ENCODE measurements at regions not wholly inside any gene's neighbourhood (a gene's known extent, or its start where the extent isn't known, plus 50 kb on each side); places are given as distances from the start of the nearest gene placed in this dataset.

DNA sequence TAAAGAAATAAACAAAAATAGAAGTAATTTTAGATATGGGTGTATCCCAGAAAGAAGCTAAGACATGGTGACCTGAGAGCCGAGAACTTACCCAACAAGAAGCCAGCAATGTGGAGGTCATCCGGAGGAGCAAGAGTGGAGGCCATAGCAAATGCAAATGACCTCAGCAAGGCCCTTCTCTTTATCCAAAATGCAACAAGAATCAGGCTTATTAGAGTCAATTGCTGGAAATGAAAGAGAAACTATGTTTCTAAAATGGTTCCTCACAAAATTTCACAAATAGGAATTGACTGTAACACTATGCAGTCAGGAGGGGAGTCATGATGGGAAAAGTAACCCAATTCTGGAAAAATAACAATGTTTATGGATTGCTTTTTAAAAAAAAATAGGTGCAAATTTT lies 90.4 kb downstream of the TNFAIP3 start:
- Histone ChIP-seq H3K4me1 (ENCODE audit: insufficient read depth) (peaks cover 5% of the 10 kb centered on the region; the same call in 1 of the 2 replicates), H2AFZ (no peak overlapping the region), H3K27ac (ENCODE audit: low read depth) (no peak overlapping the region), H3K36me3 (ENCODE audit: insufficient read depth) (0 out of 2 replicates have a peak, but pooled peaks cover 7% of the 10 kb centered on the region), H3F3A (replicated peaks; ENCODE audit: low read depth) (no peaks in the 10 kb centered on the region), H3K27me3 (ENCODE audit: insufficient read depth) (no peaks in the 10 kb centered on the region), H3K4me2 (no peak overlapping the region), H3K79me2 (replicated peaks; ENCODE audit: insufficient read depth) (no peaks in the 10 kb centered on the region), H3K4me3 (no peak overlapping the region), H4K20me1 (replicated peaks; ENCODE audit: insufficient read depth) (no peaks in the 10 kb centered on the region), H3K9me2 (ENCODE audit: insufficient read depth) (0 out of 2 replicates have a peak, but pooled peaks cover 4% of the 10 kb centered on the region)
- H3K4me1 Mint-ChIP-seq: no peaks in the 10 kb centered on the region; the same call in 2 of the 3 replicates
- no peak overlapping the region for H3K4me3 Mint-ChIP-seq
- H3K9me3 Mint-ChIP-seq: peaks cover 19% of the 10 kb centered on the region; the same call in 2 of the 3 replicates
- DNase-seq (ENCODE audit: low spot score) (no peak), ATAC-seq (no peak)
- no peak overlapping the region for H3K27ac Mint-ChIP-seq
- no peaks in the 10 kb centered on the region; the same call in 2 of the 3 replicates for H3K36me3 Mint-ChIP-seq (ENCODE audit: low read depth)
- TF ChIP-seq, protein P1, sequence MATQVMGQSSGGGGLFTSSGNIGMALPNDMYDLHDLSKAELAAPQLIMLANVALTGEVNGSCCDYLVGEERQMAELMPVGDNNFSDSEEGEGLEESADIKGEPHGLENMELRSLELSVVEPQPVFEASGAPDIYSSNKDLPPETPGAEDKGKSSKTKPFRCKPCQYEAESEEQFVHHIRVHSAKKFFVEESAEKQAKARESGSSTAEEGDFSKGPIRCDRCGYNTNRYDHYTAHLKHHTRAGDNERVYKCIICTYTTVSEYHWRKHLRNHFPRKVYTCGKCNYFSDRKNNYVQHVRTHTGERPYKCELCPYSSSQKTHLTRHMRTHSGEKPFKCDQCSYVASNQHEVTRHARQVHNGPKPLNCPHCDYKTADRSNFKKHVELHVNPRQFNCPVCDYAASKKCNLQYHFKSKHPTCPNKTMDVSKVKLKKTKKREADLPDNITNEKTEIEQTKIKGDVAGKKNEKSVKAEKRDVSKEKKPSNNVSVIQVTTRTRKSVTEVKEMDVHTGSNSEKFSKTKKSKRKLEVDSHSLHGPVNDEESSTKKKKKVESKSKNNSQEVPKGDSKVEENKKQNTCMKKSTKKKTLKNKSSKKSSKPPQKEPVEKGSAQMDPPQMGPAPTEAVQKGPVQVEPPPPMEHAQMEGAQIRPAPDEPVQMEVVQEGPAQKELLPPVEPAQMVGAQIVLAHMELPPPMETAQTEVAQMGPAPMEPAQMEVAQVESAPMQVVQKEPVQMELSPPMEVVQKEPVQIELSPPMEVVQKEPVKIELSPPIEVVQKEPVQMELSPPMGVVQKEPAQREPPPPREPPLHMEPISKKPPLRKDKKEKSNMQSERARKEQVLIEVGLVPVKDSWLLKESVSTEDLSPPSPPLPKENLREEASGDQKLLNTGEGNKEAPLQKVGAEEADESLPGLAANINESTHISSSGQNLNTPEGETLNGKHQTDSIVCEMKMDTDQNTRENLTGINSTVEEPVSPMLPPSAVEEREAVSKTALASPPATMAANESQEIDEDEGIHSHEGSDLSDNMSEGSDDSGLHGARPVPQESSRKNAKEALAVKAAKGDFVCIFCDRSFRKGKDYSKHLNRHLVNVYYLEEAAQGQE (IDR thresholded peaks at IDR 0.05; ENCODE audit: unreplicated experiment): no peak
- TF ChIP-seq, protein P2, sequence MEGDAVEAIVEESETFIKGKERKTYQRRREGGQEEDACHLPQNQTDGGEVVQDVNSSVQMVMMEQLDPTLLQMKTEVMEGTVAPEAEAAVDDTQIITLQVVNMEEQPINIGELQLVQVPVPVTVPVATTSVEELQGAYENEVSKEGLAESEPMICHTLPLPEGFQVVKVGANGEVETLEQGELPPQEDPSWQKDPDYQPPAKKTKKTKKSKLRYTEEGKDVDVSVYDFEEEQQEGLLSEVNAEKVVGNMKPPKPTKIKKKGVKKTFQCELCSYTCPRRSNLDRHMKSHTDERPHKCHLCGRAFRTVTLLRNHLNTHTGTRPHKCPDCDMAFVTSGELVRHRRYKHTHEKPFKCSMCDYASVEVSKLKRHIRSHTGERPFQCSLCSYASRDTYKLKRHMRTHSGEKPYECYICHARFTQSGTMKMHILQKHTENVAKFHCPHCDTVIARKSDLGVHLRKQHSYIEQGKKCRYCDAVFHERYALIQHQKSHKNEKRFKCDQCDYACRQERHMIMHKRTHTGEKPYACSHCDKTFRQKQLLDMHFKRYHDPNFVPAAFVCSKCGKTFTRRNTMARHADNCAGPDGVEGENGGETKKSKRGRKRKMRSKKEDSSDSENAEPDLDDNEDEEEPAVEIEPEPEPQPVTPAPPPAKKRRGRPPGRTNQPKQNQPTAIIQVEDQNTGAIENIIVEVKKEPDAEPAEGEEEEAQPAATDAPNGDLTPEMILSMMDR (conservative IDR thresholded peaks at IDR 0.05; ENCODE audit: low read depth in 2 of 2): no peak
- no peak for TF ChIP-seq POLR2AphosphoS5 (IDR thresholded peaks at IDR 0.05; ENCODE audit: low read depth)
- TF ChIP-seq NANOG (IDR thresholded peaks at IDR 0.05; ENCODE audit: borderline replicate concordance): no peak
- TF ChIP-seq JUNB (IDR thresholded peaks at IDR 0.05; ENCODE audit: unreplicated experiment): no peak
- TF ChIP-seq EZH2phosphoT487 (IDR thresholded peaks at IDR 0.05; ENCODE audit: unreplicated experiment): no peak
- TF ChIP-seq ETS1 (IDR thresholded peaks at IDR 0.05): no peak
- TF ChIP-seq STAT1 (IDR thresholded peaks at IDR 0.05; ENCODE audit: unreplicated experiment): no peak
- no peak for TF ChIP-seq ZNF331 (CRISPR knock-in tag; IDR thresholded peaks at IDR 0.05; ENCODE audit: low read depth)
- TF ChIP-seq, protein P3, sequence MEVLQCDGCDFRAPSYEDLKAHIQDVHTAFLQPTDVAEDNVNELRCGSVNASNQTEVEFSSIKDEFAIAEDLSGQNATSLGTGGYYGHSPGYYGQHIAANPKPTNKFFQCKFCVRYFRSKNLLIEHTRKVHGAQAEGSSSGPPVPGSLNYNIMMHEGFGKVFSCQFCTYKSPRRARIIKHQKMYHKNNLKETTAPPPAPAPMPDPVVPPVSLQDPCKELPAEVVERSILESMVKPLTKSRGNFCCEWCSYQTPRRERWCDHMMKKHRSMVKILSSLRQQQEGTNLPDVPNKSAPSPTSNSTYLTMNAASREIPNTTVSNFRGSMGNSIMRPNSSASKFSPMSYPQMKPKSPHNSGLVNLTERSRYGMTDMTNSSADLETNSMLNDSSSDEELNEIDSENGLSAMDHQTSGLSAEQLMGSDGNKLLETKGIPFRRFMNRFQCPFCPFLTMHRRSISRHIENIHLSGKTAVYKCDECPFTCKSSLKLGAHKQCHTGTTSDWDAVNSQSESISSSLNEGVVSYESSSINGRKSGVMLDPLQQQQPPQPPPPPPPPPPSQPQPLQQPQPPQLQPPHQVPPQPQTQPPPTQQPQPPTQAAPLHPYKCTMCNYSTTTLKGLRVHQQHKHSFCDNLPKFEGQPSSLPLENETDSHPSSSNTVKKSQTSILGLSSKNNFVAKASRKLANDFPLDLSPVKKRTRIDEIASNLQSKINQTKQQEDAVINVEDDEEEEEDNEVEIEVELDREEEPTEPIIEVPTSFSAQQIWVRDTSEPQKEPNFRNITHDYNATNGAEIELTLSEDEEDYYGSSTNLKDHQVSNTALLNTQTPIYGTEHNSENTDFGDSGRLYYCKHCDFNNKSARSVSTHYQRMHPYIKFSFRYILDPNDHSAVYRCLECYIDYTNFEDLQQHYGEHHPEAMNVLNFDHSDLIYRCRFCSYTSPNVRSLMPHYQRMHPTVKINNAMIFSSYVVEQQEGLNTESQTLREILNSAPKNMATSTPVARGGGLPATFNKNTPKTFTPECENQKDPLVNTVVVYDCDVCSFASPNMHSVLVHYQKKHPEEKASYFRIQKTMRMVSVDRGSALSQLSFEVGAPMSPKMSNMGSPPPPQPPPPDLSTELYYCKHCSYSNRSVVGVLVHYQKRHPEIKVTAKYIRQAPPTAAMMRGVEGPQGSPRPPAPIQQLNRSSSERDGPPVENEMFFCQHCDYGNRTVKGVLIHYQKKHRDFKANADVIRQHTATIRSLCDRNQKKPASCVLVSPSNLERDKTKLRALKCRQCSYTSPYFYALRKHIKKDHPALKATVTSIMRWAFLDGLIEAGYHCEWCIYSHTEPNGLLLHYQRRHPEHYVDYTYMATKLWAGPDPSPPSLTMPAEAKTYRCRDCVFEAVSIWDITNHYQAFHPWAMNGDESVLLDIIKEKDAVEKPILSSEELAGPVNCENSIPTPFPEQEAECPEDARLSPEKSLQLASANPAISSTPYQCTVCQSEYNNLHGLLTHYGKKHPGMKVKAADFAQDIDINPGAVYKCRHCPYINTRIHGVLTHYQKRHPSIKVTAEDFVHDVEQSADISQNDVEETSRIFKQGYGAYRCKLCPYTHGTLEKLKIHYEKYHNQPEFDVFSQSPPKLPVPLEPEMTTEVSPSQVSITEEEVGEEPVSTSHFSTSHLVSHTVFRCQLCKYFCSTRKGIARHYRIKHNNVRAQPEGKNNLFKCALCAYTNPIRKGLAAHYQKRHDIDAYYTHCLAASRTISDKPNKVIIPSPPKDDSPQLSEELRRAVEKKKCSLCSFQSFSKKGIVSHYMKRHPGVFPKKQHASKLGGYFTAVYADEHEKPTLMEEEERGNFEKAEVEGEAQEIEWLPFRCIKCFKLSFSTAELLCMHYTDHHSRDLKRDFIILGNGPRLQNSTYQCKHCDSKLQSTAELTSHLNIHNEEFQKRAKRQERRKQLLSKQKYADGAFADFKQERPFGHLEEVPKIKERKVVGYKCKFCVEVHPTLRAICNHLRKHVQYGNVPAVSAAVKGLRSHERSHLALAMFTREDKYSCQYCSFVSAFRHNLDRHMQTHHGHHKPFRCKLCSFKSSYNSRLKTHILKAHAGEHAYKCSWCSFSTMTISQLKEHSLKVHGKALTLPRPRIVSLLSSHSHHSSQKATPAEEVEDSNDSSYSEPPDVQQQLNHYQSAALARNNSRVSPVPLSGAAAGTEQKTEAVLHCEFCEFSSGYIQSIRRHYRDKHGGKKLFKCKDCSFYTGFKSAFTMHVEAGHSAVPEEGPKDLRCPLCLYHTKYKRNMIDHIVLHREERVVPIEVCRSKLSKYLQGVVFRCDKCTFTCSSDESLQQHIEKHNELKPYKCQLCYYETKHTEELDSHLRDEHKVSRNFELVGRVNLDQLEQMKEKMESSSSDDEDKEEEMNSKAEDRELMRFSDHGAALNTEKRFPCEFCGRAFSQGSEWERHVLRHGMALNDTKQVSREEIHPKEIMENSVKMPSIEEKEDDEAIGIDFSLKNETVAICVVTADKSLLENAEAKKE (CRISPR knock-in tag; IDR thresholded peaks at IDR 0.05): no peak
- no peak for TF ChIP-seq EZH2 (IDR thresholded peaks at IDR 0.05; ENCODE audit: low read depth, unreplicated experiment)
- TF ChIP-seq ZNF114 (CRISPR knock-in tag; IDR thresholded peaks at IDR 0.05): no peak
- no peaks in the 10 kb centered on the region for H3K27me3 Mint-ChIP-seq (ENCODE audit: insufficient read depth, low read depth, poor library complexity)
